Lower lobe of right lung (tissue), 2 donors: ENCODE measurements at regions not wholly inside any gene's neighbourhood (a gene's known extent, or its start where the extent isn't known, plus 50 kb on each side); places are given as distances from the start of the nearest gene placed in this dataset.

Experiments used
- ATAC-seq, 2 donors: fragments of 200-7000 bp; cut with Tn5 transposase; one replicate each; pipeline ENCODE4 v1.9.1; 2020 to 2022; ENCODE audit warnings: mild to moderate bottlenecking in 2 of 2, moderate library complexity in 2 of 2
- DNase-seq: peaks from one replicate; pipeline ENCODE4 v3.0.0-alpha.2; 2020
- H3K27ac ChIP-seq: fragments of 200-600 bp; one replicate; pipeline ENCODE4 v1.8.0; 2022
- H3K27me3 ChIP-seq: fragments of 200-600 bp; one replicate; pipeline ENCODE4 v1.8.0; 2022; ENCODE audit warnings: low read depth
- H3K36me3 ChIP-seq: fragments of 200-600 bp; one replicate; pipeline ENCODE4 v1.8.0; 2022; ENCODE audit warnings: mild to moderate bottlenecking
- H3K4me1 ChIP-seq: fragments of 200-600 bp; one replicate; pipeline ENCODE4 v1.8.0; 2022
- H3K4me3 ChIP-seq: fragments of 200-600 bp; one replicate; pipeline ENCODE4 v1.8.0; 2022; ENCODE audit warnings: mild to moderate bottlenecking
- H3K9me3 ChIP-seq: fragments of 200-600 bp; one replicate; pipeline ENCODE4 v1.8.0; 2022
- CTCF ChIP-seq: fragments of 200-600 bp; IDR thresholded peaks from one replicate; pipeline ENCODE4 v1.8.0; 2022; ENCODE audit warnings: antibody characterized with exemption, mild to moderate bottlenecking
- intact Hi-C: fragments of 100-400 bp; cut with DNase I; formaldehyde crosslinking; loops from one replicate; pipeline ENCODE4 v1.11.0; 2022
- donor health status: DM: no; HTN: yes; CAD: no; lungs with severe emphysema.

- Histone ChIP-seq H3K9me3 (no peaks in the 10 kb centered on the region), H3K36me3 (no peaks in the 10 kb centered on the region), H3K4me3 (no peak overlapping the region), H3K27ac (no peak overlapping the region), H3K27me3 (no peaks in the 10 kb centered on the region), H3K4me1 (no peaks in the 10 kb centered on the region)
- DNase-seq, result no peak
- TF ChIP-seq CTCF, result no peak
- intact Hi-C loops, result no loop called here
- ATAC-seq, result no peak
Observed at GRCh38 chr5:103648086-103648485, 85.5 kb upstream of the NUDT12 start.

- Histone ChIP-seq H3K27me3 (no peaks in the 10 kb centered on the region), H3K4me1 (no peaks in the 10 kb centered on the region), H3K4me3 (no peak overlapping the region), H3K36me3 (no peaks in the 10 kb centered on the region), H3K27ac (no peak overlapping the region), H3K9me3 (no peaks in the 10 kb centered on the region)
- DNase-seq (no peak), ATAC-seq (no peak)
- no peak for TF ChIP-seq CTCF
- intact Hi-C loops, result no loop called here
Observed at GRCh38 chr5:103646698-103647614, 84.4 kb upstream of the NUDT12 start.

GRCh38 chr5:103645816-103646215, 83.2 kb upstream of the NUDT12 start:
- no peaks in the 10 kb centered on the region for H3K4me1 ChIP-seq
- no peak overlapping the region for H3K4me3 ChIP-seq
- no peaks in the 10 kb centered on the region for H3K27me3 ChIP-seq
- ATAC-seq, result no peak
- H3K9me3 ChIP-seq, result no peaks in the 10 kb centered on the region
- H3K36me3 ChIP-seq, result no peaks in the 10 kb centered on the region
- no peak for DNase-seq
- intact Hi-C loops, result no loop called here
- TF ChIP-seq CTCF, result no peak
- no peak overlapping the region for H3K27ac ChIP-seq

- Histone ChIP-seq H3K9me3 (no peaks in the 10 kb centered on the region), H3K36me3 (no peaks in the 10 kb centered on the region), H3K27ac (no peak overlapping the region), H3K4me1 (no peaks in the 10 kb centered on the region), H3K27me3 (no peaks in the 10 kb centered on the region), H3K4me3 (no peak overlapping the region)
- intact Hi-C loops, result no loop called here
- no peak for TF ChIP-seq CTCF
- no peak for DNase-seq
- no peak for ATAC-seq
Observed at GRCh38 chr5:103638979-103639378, 76.4 kb upstream of the NUDT12 start.

GRCh38 chr5:103624675-103625074, 62.1 kb upstream of the NUDT12 start:
- H3K9me3 ChIP-seq, result no peaks in the 10 kb centered on the region
- intact Hi-C loops, result no loop called here
- no peak for ATAC-seq
- no peaks in the 10 kb centered on the region for H3K36me3 ChIP-seq
- H3K27ac ChIP-seq, result no peak overlapping the region
- H3K27me3 ChIP-seq, result no peaks in the 10 kb centered on the region
- H3K4me1 ChIP-seq, result no peaks in the 10 kb centered on the region
- H3K4me3 ChIP-seq, result no peak overlapping the region
- TF ChIP-seq CTCF, result no peak
- no peak for DNase-seq
